ENCODE measurements at regions not wholly inside any gene's neighbourhood (a gene's known extent, or its start where the extent isn't known, plus 50 kb on each side); places are given as distances from the start of the nearest gene placed in this dataset.
"Not testable (repeated sequence)": the region's sequence is repeated elsewhere in the genome, so short reads cannot be mapped to it uniquely, and the experiment has no call there.

- Histone ChIP-seq H3K9me3 (no peaks in the 10 kb centered on the region), H3K27ac (no peak overlapping the region), H3K4me1 (ENCODE audit: insufficient read depth) (no peaks in the 10 kb centered on the region), H3K36me3 (no peaks in the 10 kb centered on the region), H3K4me3 (no peak overlapping the region), H3K27me3 (no peaks in the 10 kb centered on the region)
- TF ChIP-seq EP300 (IDR thresholded peaks at IDR 0.05) (no peak), POLR2A (IDR thresholded peaks at IDR 0.05) (no peak), CTCF (IDR thresholded peaks at IDR 0.05) (no peak)
- no peak for DNase-seq
- intact Hi-C loops (cut with DNase I) = no loop called here
- WGBS, 3 donors = 75 to 79% (median 76%) methylated on average over 8 of the region's 8 CpGs
Observed at GRCh38 chr1:96525657-96526557, 195.7 kb upstream of the PTBP2 start.

- H3K9me3 ChIP-seq; H3K4me3 ChIP-seq; DNase-seq; intact Hi-C loops (cut with DNase I); H3K4me1 ChIP-seq (ENCODE audit: insufficient read depth); H3K27ac ChIP-seq; H3K36me3 ChIP-seq; H3K27me3 ChIP-seq: not testable (repeated sequence)
- 94 to 100% (median 98%) methylated on average over 1 of the region's 1 CpG for WGBS, 3 donors
Observed at GRCh38 chr1:96528672-96529071, 192.9 kb upstream of the PTBP2 start.

- intact Hi-C loops (cut with DNase I) = no loop called here
- no peak for DNase-seq
- Histone ChIP-seq H3K4me1 (ENCODE audit: insufficient read depth) (no peaks in the 10 kb centered on the region), H3K36me3 (no peaks in the 10 kb centered on the region), H3K9me3 (no peaks in the 10 kb centered on the region), H3K4me3 (no peak overlapping the region), H3K27me3 (no peaks in the 10 kb centered on the region), H3K27ac (no peak overlapping the region)
- TF ChIP-seq CTCF (IDR thresholded peaks at IDR 0.05) = no peak
- no peak for TF ChIP-seq EP300 (IDR thresholded peaks at IDR 0.05)
- TF ChIP-seq POLR2A (IDR thresholded peaks at IDR 0.05) = no peak
- 91 to 96% (median 94%) methylated on average over 4 of the region's 4 CpGs for WGBS, 3 donors
Observed at GRCh38 chr1:96533820-96534219, 187.8 kb upstream of the PTBP2 start.

GRCh38 chr1:96536581-96536980, 185.0 kb upstream of the PTBP2 start:
- Histone ChIP-seq H3K27ac (no peak overlapping the region), H3K9me3 (no peaks in the 10 kb centered on the region), H3K27me3 (no peaks in the 10 kb centered on the region), H3K36me3 (no peaks in the 10 kb centered on the region), H3K4me1 (ENCODE audit: insufficient read depth) (no peaks in the 10 kb centered on the region), H3K4me3 (no peak overlapping the region)
- no peak for DNase-seq
- TF ChIP-seq CTCF (IDR thresholded peaks at IDR 0.05) = no peak
- no peak for TF ChIP-seq EP300 (IDR thresholded peaks at IDR 0.05)
- TF ChIP-seq POLR2A (IDR thresholded peaks at IDR 0.05) = no peak
- intact Hi-C loops (cut with DNase I) = no loop called here

GRCh38 chr1:96538111-96538641, 183.4 kb upstream of the PTBP2 start:
- no peaks in the 10 kb centered on the region for H3K36me3 ChIP-seq
- H3K27ac ChIP-seq = peak overlapping the region in 1 of 2 donors; percentile 37
- DNase-seq = no peak
- TF ChIP-seq CTCF (IDR thresholded peaks at IDR 0.05) = no peak
- no peak for TF ChIP-seq EP300 (IDR thresholded peaks at IDR 0.05)
- TF ChIP-seq POLR2A (IDR thresholded peaks at IDR 0.05) = no peak
- H3K27me3 ChIP-seq = no peaks in the 10 kb centered on the region
- no peak overlapping the region for H3K4me3 ChIP-seq
- intact Hi-C loops (cut with DNase I) = no loop called here
- H3K4me1 ChIP-seq (ENCODE audit: insufficient read depth) = no peaks in the 10 kb centered on the region
- WGBS, 3 donors = 54 to 65% (median 58%) methylated on average over 4 of the region's 4 CpGs
- H3K9me3 ChIP-seq = no peaks in the 10 kb centered on the region
